ENCODE measurements at regions not wholly inside any gene's neighbourhood (a gene's known extent, or its start where the extent isn't known, plus 50 kb on each side); places are given as distances from the start of the nearest gene placed in this dataset.

DNA sequence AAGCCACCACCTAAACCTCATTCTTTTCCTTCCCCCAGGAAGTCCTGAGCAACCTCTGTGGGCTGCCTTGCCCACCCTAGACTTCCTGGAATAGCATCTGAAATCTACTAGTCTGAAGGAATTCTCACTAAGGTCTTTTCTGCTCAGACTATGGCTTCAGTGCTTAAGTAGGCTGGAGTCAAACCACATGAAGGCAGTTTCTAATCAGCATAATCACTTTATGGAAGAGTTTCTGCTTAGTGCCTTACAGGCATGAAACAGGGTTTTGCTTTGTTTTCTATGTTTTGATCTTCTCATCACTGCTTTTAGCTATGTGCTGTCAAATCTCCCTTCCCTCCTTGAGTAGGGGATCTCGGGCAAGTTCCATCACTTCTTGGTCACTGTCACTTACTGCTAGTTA, 117.7 kb downstream of the WT1 start:
- TF ChIP-seq, protein P1, sequence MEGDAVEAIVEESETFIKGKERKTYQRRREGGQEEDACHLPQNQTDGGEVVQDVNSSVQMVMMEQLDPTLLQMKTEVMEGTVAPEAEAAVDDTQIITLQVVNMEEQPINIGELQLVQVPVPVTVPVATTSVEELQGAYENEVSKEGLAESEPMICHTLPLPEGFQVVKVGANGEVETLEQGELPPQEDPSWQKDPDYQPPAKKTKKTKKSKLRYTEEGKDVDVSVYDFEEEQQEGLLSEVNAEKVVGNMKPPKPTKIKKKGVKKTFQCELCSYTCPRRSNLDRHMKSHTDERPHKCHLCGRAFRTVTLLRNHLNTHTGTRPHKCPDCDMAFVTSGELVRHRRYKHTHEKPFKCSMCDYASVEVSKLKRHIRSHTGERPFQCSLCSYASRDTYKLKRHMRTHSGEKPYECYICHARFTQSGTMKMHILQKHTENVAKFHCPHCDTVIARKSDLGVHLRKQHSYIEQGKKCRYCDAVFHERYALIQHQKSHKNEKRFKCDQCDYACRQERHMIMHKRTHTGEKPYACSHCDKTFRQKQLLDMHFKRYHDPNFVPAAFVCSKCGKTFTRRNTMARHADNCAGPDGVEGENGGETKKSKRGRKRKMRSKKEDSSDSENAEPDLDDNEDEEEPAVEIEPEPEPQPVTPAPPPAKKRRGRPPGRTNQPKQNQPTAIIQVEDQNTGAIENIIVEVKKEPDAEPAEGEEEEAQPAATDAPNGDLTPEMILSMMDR (conservative IDR thresholded peaks at IDR 0.05): no peak
- no peak for TF ChIP-seq ZFX (IDR thresholded peaks at IDR 0.05)

Measured in C4-2B (cell line).